GM13977 (cell line): ENCODE measurements at regions not wholly inside any gene's neighbourhood (a gene's known extent, or its start where the extent isn't known, plus 50 kb on each side); places are given as distances from the start of the nearest gene placed in this dataset.

ENCODE experiments used
- DNase-seq: peaks from one replicate; pipeline ENCODE4 v3.0.0; 2012; ENCODE audit warnings: low spot score
- in situ Hi-C: fragments of 300-500 bp; cut with MboI; formaldehyde crosslinking; loops from one replicate; pipeline ENCODE4 v1.12.0; 2022; ENCODE audit warnings: low sequenced_read_pairs, low pct_unique_long_range_greater_than_20kb, mixed read lengths, inconsistent platforms; ENCODE audit not compliant: unreplicated experiment
- TF ChIP-seq, protein P1 (sequence below): IDR thresholded peaks from 2 replicates; pipeline ENCODE4 v1.5.1; 2012; ENCODE audit warnings: mild to moderate bottlenecking, control low read depth; ENCODE audit not compliant: insufficient read depth; ENCODE audit errors: extremely low read depth, missing control alignments

DNA sequence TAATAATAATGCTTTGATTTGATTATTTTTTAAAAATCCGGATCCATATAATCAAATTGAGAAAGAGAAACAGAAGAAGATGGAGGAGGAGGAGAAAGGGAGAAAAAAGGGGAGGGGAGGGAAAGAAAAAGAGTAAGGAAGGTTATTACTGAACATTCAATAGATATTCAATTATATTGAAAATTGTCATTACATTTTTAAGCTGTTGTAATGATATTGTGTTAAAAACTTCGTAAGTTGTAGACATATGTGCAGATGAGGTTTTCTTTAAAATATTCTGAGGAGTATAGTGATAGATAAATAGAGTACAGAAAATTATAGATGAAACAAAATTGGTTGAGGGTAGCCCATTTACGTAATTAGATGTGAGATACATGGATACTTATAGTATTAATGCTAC, 933.0 kb upstream of the PHF14 start:
- in situ Hi-C loops = no loop called here
- DNase-seq = no peak
- TF ChIP-seq, protein P1, sequence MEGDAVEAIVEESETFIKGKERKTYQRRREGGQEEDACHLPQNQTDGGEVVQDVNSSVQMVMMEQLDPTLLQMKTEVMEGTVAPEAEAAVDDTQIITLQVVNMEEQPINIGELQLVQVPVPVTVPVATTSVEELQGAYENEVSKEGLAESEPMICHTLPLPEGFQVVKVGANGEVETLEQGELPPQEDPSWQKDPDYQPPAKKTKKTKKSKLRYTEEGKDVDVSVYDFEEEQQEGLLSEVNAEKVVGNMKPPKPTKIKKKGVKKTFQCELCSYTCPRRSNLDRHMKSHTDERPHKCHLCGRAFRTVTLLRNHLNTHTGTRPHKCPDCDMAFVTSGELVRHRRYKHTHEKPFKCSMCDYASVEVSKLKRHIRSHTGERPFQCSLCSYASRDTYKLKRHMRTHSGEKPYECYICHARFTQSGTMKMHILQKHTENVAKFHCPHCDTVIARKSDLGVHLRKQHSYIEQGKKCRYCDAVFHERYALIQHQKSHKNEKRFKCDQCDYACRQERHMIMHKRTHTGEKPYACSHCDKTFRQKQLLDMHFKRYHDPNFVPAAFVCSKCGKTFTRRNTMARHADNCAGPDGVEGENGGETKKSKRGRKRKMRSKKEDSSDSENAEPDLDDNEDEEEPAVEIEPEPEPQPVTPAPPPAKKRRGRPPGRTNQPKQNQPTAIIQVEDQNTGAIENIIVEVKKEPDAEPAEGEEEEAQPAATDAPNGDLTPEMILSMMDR = no peak

DNA sequence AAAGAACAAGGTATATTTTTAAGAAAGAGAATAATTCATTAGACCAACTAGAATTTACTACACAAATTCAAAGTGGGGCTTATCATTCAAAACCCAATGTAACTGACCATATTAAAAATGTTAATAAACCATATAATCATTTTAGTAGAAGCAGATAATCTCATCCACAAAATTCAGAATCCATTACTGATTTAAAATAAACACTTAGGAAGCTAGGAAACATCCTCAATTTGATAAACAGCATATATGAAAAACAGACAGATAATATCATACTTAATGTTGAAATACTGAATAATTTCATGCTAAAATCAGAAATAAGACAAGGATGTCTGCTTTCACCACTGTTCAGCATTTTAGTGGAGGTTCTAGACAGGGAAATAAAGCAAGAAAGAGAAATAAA, 902.8 kb upstream of the PHF14 start:
- TF ChIP-seq, protein P1 = no peak
- in situ Hi-C loops = no loop called here
- no peak for DNase-seq

DNA sequence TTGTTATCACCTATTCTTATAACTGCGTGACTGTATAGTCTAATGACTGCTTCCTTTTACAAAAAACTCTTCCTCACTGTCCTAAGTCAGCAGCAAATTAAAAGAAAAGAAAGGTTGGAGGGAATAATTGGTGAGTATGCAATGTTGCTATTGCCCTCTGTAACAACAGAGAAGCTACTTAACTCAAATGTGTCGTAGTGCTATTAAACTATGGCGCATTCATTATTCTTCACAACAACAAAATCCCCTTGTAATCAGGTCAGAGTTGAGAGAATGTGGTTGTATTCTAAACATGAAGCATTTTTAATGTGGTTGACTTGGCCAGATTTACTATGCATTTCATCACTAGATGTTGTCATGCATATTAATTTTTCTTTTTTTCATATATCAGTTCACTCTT, 897.8 kb upstream of the PHF14 start:
- no peak for DNase-seq
- in situ Hi-C loops = no loop called here
- TF ChIP-seq, protein P1 = no peak

DNA sequence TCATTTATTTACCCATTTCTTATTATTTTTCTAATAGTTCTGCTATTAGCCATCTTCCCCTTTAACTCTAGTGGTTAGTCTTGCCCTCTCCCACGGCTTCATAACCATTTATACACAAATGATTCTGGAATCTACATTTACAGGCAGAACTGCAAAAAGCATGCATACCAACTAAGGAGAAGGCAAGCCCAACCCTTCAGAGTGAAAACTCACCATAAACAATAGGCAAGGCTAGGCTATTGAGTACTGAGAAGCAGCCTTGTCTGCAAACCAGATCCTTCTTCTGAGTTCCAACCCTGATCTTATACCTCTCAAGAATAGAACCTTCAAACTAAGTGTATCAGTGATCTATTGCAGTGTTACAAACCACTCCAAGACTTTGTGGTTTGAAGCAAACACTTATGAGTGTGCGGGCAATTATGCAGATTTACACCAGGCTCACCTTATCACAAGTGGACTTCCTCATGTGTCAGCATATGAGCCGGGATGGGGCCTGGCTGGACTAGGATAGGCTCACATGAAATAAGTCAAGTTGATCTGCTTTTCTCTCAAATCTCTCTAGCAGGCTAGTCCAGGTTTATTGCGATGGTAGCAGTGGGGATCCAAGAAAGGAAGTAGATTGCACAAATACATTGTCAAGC, 896.9 kb upstream of the PHF14 start:
- no peak for DNase-seq
- in situ Hi-C loops = no loop called here
- TF ChIP-seq, protein P1 = no peak

DNA sequence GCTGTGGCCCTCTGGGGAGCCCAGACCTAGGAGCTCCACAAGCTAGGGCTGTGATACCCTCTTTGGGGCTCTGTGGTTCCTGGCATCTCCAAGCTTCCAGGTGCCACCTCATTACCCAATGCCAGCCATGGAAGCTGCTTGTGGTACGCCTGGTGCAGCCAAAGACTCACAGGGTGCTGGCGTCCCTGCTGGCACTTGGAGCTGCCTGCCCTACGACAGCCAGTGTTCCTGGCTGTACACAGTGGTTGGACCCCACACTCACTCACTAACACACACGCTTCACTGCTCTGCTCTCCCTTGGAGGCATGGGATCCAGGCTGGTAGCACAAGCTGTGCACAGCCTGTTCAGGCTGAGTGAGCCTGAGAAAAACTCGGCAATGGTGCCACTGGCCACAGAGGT, 894.1 kb upstream of the PHF14 start:
- no peak for DNase-seq
- TF ChIP-seq, protein P1 = no peak
- in situ Hi-C loops = no loop called here

DNA sequence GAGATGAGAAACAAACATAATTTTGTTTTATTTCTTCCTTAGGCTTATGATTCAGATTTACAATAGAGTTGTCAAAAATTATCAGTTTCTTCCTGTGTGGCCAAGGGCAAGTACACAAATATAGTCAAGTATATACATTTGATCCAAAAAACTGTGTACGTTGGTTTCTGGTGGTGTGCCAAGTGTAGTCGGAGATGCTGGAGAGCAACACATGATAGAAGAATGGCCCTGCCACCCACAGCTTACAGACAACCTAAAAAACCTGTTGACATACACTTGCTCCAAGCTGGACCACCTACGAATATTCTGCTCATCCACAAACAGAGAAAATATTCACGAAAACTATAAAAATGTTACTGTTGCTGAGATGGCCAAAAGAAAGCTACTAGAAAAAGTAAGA, 890.8 kb upstream of the PHF14 start:
- in situ Hi-C loops = no loop called here
- no peak for DNase-seq

More for the DNA sequence above, 890.8 kb upstream of the PHF14 start:
- TF ChIP-seq, protein P1 = no peak
